ENCODE measurements at regions not wholly inside any gene's neighbourhood (a gene's known extent, or its start where the extent isn't known, plus 50 kb on each side); places are given as distances from the start of the nearest gene placed in this dataset.

- POLR2A ChIA-PET = no interaction called here
- in situ Hi-C loops (cut with MboI) = no loop called here
- TF ChIP-seq NELFE (IDR thresholded peaks at IDR 0.05; ENCODE audit: insufficient read depth, insufficient read length) = no peak
- no peak for TF ChIP-seq ZNF431 (CRISPR knock-in tag; IDR thresholded peaks at IDR 0.05)
- TF ChIP-seq U2AF2 (optimal IDR thresholded peaks at IDR 0.05; ENCODE audit: low read depth, low read length) = no peak
- TF ChIP-seq NFRKB (IDR thresholded peaks at IDR 0.05; ENCODE audit: low read depth) = no peak
- no peak for TF ChIP-seq HOMEZ (CRISPR knock-in tag; IDR thresholded peaks at IDR 0.05)
- no peak for TF ChIP-seq RHOXF2B (CRISPR knock-in tag; conservative IDR thresholded peaks at IDR 0.05)
- no peak for TF ChIP-seq MEF2D (tag; conservative IDR thresholded peaks at IDR 0.05; ENCODE audit: low read depth)
- no peak for TF ChIP-seq ZNF224 (CRISPR knock-in tag; IDR thresholded peaks at IDR 0.05)
- TF ChIP-seq CHCHD3 (CRISPR knock-in tag; IDR thresholded peaks at IDR 0.05) = no peak
- TF ChIP-seq ZNF444 (CRISPR knock-in tag; IDR thresholded peaks at IDR 0.05) = no peak
- TF ChIP-seq BCOR (IDR thresholded peaks at IDR 0.05) = no peak
- TF ChIP-seq SMAD1 (IDR thresholded peaks at IDR 0.05; ENCODE audit: low read depth, low read length, partially characterized antibody) = no peak
- TF ChIP-seq FIP1L1 (IDR thresholded peaks at IDR 0.05; ENCODE audit: low read depth, low read length, poor library complexity, severe bottlenecking) = no peak
- no peak for TF ChIP-seq DACH1 (IDR thresholded peaks at IDR 0.05; ENCODE audit: partially characterized antibody)
- TF ChIP-seq TEAD2 (tag; IDR thresholded peaks at IDR 0.05) = no peak
- no peak for TF ChIP-seq MYNN (IDR thresholded peaks at IDR 0.05)
- TF ChIP-seq MYNN (CRISPR knock-in tag; IDR thresholded peaks at IDR 0.05) = no peak
These were observed 206.8 kb upstream of the SLC24A2 start for GRCh38 chr9:19995619-19996018.

More at GRCh38 chr9:19995619-19996018, 206.8 kb upstream of the SLC24A2 start:
- Histone ChIP-seq H3K36me3 (ENCODE audit: control insufficient read depth, insufficient read depth, low read length) (no peaks in the 10 kb centered on the region), H3K4me1 (replicated peaks in 1 of 2; ENCODE audit: control insufficient read depth in 2 of 2, insufficient read depth in 2 of 2, low read length in 2 of 2) (no peaks in the 10 kb centered on the region), H3K9me1 (ENCODE audit: control insufficient read depth, insufficient read depth, low read length) (no peaks in the 10 kb centered on the region), H4K20me1 (replicated peaks; ENCODE audit: control insufficient read depth, insufficient read depth, low read length) (no peaks in the 10 kb centered on the region), H3K4me2 (ENCODE audit: insufficient read depth, low read length) (no peak overlapping the region), H3K9ac (ENCODE audit: insufficient read depth in 1 of 2, low read depth in 2 of 2, low read length in 2 of 2) (no peak overlapping the region), H3K27ac (ENCODE audit: extremely low read depth, low read depth, low read length) (no peak overlapping the region), H3K4me3 (no peak overlapping the region), H2AFZ (ENCODE audit: low read depth, low read length) (no peak overlapping the region), H3K79me2 (ENCODE audit: control insufficient read depth, insufficient read depth, low read length) (no peaks in the 10 kb centered on the region), H3K27me3 (ENCODE audit: control insufficient read depth in 2 of 2, insufficient read depth in 2 of 2, low read length in 2 of 2) (no peaks in the 10 kb centered on the region), H3K9me3 (replicated peaks; ENCODE audit: control insufficient read depth, insufficient read depth, low read depth, low read length) (no peaks in the 10 kb centered on the region)
- CTCF ChIA-PET (ENCODE audit: low intra/inter-chr PET ratio) = no interaction called here
- DNase-seq (ENCODE audit: extremely low read depth in 1 of 4, low spot score in 3 of 4) = no peak
- no TSS peak for BruUV-seq (replicated peaks)
- no peak for FAIRE-seq
- ATAC-seq = no peak
- intact Hi-C loops (cut with micrococcal nuclease) = no loop called here
